ENCODE measurements at regions not wholly inside any gene's neighbourhood (a gene's known extent, or its start where the extent isn't known, plus 50 kb on each side); places are given as distances from the start of the nearest gene placed in this dataset.

DNA sequence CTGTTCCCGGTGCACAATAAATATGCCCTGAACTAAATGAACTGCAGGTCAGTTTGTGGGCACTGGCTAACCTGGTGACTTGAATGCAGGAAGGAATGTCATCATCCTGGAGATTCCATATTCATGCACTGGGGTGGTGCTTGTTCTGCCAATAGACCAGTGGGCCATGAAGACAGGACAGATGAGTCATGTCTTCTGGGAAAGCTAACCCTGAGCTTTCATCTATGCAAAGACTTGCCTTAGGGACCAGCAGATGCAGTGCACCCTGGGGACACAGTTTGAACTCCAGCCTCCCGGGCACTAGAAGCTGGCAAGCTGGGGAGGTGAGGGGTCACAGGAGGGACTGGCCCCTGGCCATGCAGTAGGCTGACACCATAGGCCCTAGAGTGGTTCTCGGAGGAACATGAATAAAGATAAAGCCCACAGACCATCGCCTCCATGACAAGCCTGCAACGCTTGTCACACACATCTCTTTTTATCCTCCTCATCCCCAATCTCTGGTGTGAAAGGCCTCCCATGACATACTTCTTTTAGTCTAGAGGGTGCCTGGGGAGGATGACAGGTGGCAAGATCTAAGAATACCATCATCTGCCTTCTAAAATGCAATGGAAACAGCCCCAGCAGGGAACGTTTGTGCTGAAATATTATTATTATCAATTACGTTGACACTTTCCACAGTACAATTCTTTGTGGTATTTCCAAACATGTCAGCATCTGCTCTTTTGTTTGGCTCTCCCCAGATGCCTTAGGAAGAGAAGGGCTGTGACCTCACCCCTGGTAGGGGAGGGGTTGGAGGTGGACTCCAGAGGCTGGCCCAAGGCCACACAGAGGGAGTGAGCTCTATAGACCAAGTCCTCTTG, 267.4 kb upstream of the RAB6C start:
- H3K4me3 ChIP-seq (ENCODE audit: low read depth, low read length) = no peak overlapping the region
- TF ChIP-seq, protein P1, sequence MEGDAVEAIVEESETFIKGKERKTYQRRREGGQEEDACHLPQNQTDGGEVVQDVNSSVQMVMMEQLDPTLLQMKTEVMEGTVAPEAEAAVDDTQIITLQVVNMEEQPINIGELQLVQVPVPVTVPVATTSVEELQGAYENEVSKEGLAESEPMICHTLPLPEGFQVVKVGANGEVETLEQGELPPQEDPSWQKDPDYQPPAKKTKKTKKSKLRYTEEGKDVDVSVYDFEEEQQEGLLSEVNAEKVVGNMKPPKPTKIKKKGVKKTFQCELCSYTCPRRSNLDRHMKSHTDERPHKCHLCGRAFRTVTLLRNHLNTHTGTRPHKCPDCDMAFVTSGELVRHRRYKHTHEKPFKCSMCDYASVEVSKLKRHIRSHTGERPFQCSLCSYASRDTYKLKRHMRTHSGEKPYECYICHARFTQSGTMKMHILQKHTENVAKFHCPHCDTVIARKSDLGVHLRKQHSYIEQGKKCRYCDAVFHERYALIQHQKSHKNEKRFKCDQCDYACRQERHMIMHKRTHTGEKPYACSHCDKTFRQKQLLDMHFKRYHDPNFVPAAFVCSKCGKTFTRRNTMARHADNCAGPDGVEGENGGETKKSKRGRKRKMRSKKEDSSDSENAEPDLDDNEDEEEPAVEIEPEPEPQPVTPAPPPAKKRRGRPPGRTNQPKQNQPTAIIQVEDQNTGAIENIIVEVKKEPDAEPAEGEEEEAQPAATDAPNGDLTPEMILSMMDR (conservative IDR thresholded peaks at IDR 0.05; ENCODE audit: low read depth, low read length) = no peak
- DNase-seq (ENCODE audit: low read depth) = no peak

DNA sequence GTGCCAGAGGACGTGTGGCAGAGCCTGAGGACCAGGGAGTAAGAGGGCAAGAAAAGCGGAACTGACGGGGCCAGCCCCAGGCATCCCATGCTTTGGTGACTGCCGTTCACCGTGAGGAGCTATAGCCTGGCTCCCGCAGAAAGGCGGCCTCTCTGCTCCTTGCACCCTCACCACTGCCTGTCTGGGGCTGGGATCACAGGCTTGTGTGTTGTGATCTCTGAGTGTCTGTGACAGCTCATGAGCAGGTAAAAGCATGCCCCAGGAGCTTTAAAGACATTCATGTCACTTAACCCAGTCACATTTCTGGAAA, 266.8 kb upstream of the RAB6C start:
- TF ChIP-seq, protein P1 (conservative IDR thresholded peaks at IDR 0.05; ENCODE audit: low read depth, low read length) = no peak
- no peak overlapping the region for H3K4me3 ChIP-seq (ENCODE audit: low read depth, low read length)
- no peak for DNase-seq (ENCODE audit: low read depth)

DNA sequence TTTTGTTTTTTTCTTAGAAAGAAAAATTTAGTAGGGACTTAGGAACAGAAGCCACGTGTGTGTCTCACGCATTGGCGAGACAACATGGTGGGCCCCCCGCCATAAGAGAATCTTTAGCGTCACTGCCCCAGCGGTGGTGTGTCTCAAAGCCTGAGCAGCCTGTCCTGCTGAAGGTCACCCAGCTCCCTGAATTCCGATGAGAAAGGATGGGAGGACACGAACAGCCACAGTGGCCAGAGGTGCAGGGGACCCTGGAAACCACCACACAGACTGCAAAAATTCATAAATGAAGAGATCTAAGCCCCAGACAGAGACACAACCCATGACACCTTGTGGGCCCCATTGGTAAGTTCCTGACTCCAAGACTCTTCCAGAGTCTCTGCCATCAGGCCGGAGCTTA, 266.1 kb upstream of the RAB6C start:
- no peak overlapping the region for H3K4me3 ChIP-seq (ENCODE audit: low read depth, low read length)
- no peak for DNase-seq (ENCODE audit: low read depth)
- TF ChIP-seq, protein P1 (conservative IDR thresholded peaks at IDR 0.05; ENCODE audit: low read depth, low read length) = no peak

DNA sequence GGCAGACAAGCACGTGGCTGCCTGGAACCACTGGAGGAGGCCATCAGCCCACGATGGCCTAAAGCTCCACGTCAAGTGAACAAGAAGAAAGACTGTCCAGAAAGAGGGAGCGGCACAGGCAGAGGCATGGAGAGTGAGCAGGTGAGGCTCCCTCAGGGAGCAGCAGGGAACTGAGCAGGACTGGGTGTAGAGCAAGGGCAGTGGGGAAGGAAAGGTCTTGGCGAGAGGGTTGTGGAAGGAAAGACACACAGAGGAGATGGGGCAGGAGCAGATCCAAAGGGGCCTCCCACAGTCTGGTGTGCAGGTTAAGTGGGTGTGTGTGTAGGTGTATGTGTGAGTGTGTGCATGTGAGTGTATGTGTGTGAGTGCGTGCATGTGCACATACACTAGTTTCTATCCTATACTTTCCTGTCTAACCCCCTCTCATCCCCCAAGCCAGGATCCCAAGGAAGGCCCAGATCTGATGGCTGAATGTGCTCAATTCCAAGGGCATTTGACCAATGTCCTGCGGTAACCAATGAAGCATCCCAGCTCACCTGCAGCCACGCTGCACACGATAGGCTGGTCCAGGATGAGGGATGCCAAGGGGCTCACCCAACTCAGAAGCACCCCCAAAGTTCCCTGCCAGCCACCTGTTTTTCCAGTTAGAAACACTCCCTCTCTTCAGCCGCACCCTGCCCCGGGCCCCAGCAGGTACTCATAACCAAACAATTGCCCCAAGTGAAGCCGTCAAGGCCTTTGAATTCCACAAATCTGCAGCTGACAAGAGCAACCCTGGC, 262.5 kb upstream of the RAB6C start:
- no peak overlapping the region for H3K4me3 ChIP-seq (ENCODE audit: low read depth, low read length)
- no peak for DNase-seq (ENCODE audit: low read depth)
- TF ChIP-seq, protein P1 (conservative IDR thresholded peaks at IDR 0.05; ENCODE audit: low read depth, low read length) = no peak

DNA sequence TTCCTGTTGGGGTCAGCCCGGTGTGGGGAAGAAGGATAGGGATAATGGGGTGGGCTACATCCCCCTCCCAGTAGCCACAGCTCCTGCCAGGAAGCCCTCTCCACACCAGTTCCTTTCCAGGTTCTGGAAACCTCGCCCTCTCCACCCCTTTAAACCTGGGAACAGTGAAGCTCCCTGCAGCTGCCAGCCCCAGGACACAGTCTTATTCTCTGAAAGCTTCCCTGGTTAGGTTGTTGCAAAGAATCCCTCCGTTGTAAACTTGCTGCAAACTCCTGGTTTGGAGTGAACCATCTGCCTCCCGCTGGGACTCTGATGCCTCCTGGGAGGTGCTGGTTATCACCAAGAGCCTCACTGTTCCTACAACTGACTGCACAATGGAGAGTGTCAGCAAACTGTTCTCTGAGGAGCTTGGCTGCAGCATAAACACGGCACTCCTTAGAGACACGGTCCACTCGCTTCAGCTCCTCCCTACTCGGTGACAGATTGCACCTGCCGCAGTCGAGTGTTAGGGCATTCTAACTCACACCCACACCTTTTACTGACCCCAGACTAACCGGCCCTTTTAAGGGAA, 261.8 kb upstream of the RAB6C start:
- H3K4me3 ChIP-seq (ENCODE audit: low read depth, low read length) = no peak overlapping the region
- no peak for DNase-seq (ENCODE audit: low read depth)
- TF ChIP-seq, protein P1 (conservative IDR thresholded peaks at IDR 0.05; ENCODE audit: low read depth, low read length) = no peak

DNA sequence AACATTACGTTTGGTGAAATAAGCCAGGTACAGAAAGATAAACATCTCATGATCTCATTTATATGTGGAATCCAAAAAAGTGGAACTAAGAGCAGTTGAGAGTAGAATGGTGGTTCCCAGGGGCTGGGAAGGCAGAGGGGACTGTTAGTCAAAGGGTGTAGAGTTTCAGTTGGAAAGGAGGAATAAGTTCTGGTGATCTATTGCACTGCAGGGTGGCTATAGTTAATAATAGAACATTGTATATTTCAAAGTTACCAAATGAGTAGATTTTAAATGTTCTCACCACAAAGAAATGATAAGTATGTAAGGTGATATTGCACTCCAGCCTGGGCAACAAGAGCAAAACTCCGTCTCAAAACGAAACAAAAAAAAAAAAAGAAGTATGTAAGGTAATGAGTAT, 260.1 kb upstream of the RAB6C start:
- TF ChIP-seq, protein P1 (conservative IDR thresholded peaks at IDR 0.05; ENCODE audit: low read depth, low read length) = no peak
- no peak for DNase-seq (ENCODE audit: low read depth)
- no peak overlapping the region for H3K4me3 ChIP-seq (ENCODE audit: low read depth, low read length)

Data from choroid plexus epithelial cell (primary cell).